Transverse colon (tissue), 4 donors: ENCODE measurements at regions not wholly inside any gene's neighbourhood (a gene's known extent, or its start where the extent isn't known, plus 50 kb on each side); places are given as distances from the start of the nearest gene placed in this dataset.

Source experiments
- DNase-seq: peaks from one replicate; pipeline ENCODE4 v3.0.0-alpha.2; 2019
- H3K27ac ChIP-seq, 4 donors: fragments of 200-600 bp; sonication (generic); 2 replicates each; pipeline ENCODE4 v1.5.1; 2016 to 2018; ENCODE audit warnings: inconsistent platforms in 4 of 4
- H3K27me3 ChIP-seq: fragments of 200-600 bp; sonication (generic); 2 replicates; pipeline ENCODE4 v1.5.1; 2017; ENCODE audit warnings: inconsistent platforms
- H3K36me3 ChIP-seq, 4 donors: fragments of 200-600 bp; sonication (generic); 2 replicates each; pipeline ENCODE4 v1.5.1; 2017 to 2019; ENCODE audit warnings: inconsistent platforms in 4 of 4
- H3K4me1 ChIP-seq, 4 donors: fragments of 200-600 bp; sonication (generic); 2 replicates each; pipeline ENCODE4 v1.5.1; 2017 to 2020; ENCODE audit warnings: inconsistent platforms in 4 of 4
- H3K4me3 ChIP-seq, 4 donors: fragments of 200-600 bp; sonication (generic); 1 replicate in 1 of 4; 2 replicates in 3 of 4; pipeline versions ENCODE4 v1.5.1 to v1.6.1; 2017 to 2019; ENCODE audit warnings: inconsistent platforms in 4 of 4
- H3K9me3 ChIP-seq, 2 donors: fragments of 200-600 bp; sonication (generic); 2 replicates each; pipeline ENCODE4 v1.5.1; 2017 to 2019; ENCODE audit warnings: inconsistent platforms in 2 of 2
- EP300 ChIP-seq: sonication (generic); formaldehyde crosslinking; IDR thresholded peaks from one replicate; pipeline ENCODE4 v1.6.1; 2017; ENCODE audit warnings: antibody characterized with exemption, low read depth
- POLR2A ChIP-seq: fragments of 450-650 bp; IDR thresholded peaks from one replicate; pipeline ENCODE4 v1.6.1; 2016; ENCODE audit warnings: antibody characterized with exemption, mild to moderate bottlenecking, moderate library complexity
- POLR2AphosphoS5 ChIP-seq, 3 donors: sonication (generic); formaldehyde crosslinking; IDR thresholded peaks; one replicate each; pipeline ENCODE4 v1.6.1; 2016; ENCODE audit warnings: antibody characterized with exemption in 3 of 3
- WGBS, 2 donors: methylation state at CpG; one replicate each; pipeline ENCODE4 v1.1.5; 2018; ENCODE audit warnings: low coverage in 1 of 2; 5-methylcytosine and 5-hydroxymethylcytosine counted together
- in situ Hi-C, 4 donors: fragments of 200-750 bp; cut with MboI; loops; one replicate each; pipeline versions ENCODE4 v1.15.0 to v1.15.1; 2017; ENCODE audit warnings: low sequenced_read_pairs in 3 of 4, low pct_ligation_motif_present in 1 of 4, low pct_unique_long_range_greater_than_20kb in 1 of 4
- intact Hi-C: fragments of 100-400 bp; cut with DNase I; formaldehyde crosslinking; loops from one replicate; pipeline ENCODE4 v1.15.1; 2023; ENCODE audit warnings: low total_unique reads
- TF ChIP-seq, protein P1 (sequence below), 5 experiments: fragments of 200-600 bp in 3 of 5; fragments of 450-650 bp in 2 of 5; sonication (generic) in 3 of 5; IDR thresholded peaks; 1 replicate in 2 of 5; 2 replicates in 3 of 5; pipeline ENCODE4 v1.5.1; 2016 to 2017; ENCODE audit warnings: antibody characterized with exemption in 5 of 5, inconsistent platforms in 3 of 5, mild to moderate bottlenecking in 2 of 5, moderate library complexity in 1 of 5

DNA sequence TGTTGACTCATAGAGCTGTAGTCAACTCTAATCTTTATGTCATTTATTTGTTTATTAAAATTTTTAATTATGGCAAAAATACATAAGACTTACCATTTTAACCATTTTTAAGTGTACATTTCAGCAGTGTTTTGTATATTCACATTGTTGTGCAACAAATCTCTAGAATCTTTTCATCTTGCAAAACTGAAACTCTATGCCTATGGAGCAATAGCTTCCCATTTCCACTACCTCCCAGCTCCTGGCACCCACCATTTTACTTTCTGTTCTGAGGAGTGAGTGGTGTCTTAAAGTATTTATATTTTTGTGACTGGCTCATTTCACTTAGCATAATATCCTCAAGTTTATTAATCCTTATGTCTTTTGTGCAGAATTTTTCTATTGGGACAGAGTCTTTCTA, 181.0 kb downstream of the GPAT3 start:
- no peak for DNase-seq
- in situ Hi-C loops (no loop called here), intact Hi-C loops (no loop called here)
- Histone ChIP-seq H3K9me3 (no peaks in the 10 kb centered on the region), H3K27ac (no peak overlapping the region), H3K27me3 (no peaks in the 10 kb centered on the region), H3K4me3 (no peak overlapping the region), H3K36me3 (no peaks in the 10 kb centered on the region), H3K4me1 (no peaks in the 10 kb centered on the region)
- no peak for TF ChIP-seq POLR2A
- TF ChIP-seq EP300, result no peak
- TF ChIP-seq, protein P1, sequence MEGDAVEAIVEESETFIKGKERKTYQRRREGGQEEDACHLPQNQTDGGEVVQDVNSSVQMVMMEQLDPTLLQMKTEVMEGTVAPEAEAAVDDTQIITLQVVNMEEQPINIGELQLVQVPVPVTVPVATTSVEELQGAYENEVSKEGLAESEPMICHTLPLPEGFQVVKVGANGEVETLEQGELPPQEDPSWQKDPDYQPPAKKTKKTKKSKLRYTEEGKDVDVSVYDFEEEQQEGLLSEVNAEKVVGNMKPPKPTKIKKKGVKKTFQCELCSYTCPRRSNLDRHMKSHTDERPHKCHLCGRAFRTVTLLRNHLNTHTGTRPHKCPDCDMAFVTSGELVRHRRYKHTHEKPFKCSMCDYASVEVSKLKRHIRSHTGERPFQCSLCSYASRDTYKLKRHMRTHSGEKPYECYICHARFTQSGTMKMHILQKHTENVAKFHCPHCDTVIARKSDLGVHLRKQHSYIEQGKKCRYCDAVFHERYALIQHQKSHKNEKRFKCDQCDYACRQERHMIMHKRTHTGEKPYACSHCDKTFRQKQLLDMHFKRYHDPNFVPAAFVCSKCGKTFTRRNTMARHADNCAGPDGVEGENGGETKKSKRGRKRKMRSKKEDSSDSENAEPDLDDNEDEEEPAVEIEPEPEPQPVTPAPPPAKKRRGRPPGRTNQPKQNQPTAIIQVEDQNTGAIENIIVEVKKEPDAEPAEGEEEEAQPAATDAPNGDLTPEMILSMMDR (IDR thresholded peaks at IDR 0.05), result no peak

DNA sequence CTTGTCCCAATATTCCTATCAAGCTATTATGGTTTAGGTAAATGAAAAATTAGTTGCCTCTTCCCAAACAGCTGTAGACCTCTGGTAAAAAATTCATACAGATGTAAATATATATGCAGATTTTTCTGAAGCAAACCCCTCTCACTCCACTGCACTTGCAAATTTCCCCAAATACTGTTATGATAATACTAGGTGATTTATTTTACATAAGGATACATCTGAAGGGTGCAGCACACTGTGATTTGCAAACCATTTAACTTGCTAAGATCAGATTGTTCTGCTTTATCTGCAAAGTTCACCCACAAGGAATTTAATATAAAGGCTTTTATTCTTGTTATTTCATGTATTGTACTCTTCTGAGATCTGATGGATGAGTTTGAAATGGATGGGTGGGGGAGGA, 177.0 kb downstream of the GPAT3 start:
- H3K4me3 ChIP-seq, result no peak overlapping the region
- in situ Hi-C loops, result no loop called here
- H3K9me3 ChIP-seq, result no peaks in the 10 kb centered on the region
- H3K27me3 ChIP-seq, result no peaks in the 10 kb centered on the region
- H3K4me1 ChIP-seq, result no peaks in the 10 kb centered on the region
- no peaks in the 10 kb centered on the region for H3K36me3 ChIP-seq
- TF ChIP-seq POLR2AphosphoS5 (IDR thresholded peaks at IDR 0.05), result no peak
- TF ChIP-seq, protein P1 (IDR thresholded peaks at IDR 0.05), result no peak
- TF ChIP-seq EP300, result no peak
- TF ChIP-seq POLR2A, result no peak
- intact Hi-C loops, result no loop called here
- DNase-seq, result no peak
- H3K27ac ChIP-seq, result no peak overlapping the region

DNA sequence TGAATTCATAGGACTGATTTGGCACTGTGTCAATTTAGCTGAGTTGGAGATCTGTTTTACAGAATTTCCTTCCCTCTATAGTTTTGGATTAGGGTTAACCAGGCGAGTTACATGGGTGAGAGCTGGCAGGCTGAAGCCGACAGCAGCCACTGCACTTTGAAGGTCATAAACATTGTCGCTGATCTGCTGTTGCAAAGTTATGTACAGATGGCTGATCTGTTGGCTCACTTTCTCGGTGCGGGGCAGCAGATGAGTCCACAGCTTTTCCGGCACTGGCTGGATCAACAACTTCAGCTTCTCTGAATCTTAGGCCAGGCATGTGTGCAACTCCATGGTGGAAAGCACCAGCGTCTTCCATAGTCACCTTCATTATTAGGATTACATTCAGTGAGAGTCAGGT, 173.7 kb downstream of the GPAT3 start:
- no peaks in the 10 kb centered on the region for H3K4me1 ChIP-seq
- no peaks in the 10 kb centered on the region for H3K9me3 ChIP-seq
- in situ Hi-C loops, result no loop called here
- H3K27ac ChIP-seq, result no peak overlapping the region
- no peak for DNase-seq
- TF ChIP-seq, protein P1 (IDR thresholded peaks at IDR 0.05), result no peak
- TF ChIP-seq POLR2AphosphoS5 (IDR thresholded peaks at IDR 0.05), result no peak
- TF ChIP-seq POLR2A, result no peak
- no peak for TF ChIP-seq EP300
- no peaks in the 10 kb centered on the region for H3K27me3 ChIP-seq
- no peaks in the 10 kb centered on the region for H3K36me3 ChIP-seq
- H3K4me3 ChIP-seq, result no peak overlapping the region
- 31 to 57% methylated on average over 5 to 7 of the region's 7 CpGs for WGBS, 2 donors
- intact Hi-C loops, result no loop called here

DNA sequence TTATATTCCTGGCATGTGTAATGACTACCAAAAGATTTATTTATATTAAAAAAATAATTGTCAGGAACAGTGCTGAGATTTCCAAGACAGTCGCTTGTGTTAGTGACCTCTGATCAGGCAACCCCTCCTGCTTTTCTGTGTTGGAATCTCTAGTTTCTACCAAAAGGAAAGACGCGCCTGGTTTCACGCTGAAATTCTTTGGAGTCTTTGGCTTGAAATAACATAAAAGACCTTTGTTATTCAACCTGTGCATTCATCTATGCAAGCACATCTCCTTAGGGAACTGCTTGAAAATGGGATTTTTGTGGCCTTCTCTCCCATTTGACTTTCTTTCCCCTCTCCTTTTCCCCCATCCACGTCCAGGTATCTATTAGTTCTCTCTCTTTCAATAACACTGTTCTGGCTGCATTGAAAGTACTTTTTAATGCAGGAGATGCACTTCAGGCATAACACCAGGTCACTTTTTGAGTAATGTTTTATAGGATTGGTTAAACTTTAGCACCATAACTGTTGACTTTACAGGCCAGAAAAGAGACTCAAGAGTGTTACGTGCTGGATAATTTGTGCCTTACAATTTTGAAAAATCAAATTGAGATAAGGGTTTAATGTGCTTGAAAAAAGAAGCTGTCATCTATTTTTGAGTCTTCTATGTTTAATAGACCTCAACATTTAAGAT, 172.7 kb downstream of the GPAT3 start:
- DNase-seq, result no peak
- in situ Hi-C loops (no loop called here), intact Hi-C loops (no loop called here)
- Histone ChIP-seq H3K36me3 (no peaks in the 10 kb centered on the region), H3K4me3 (no peak overlapping the region), H3K27me3 (no peaks in the 10 kb centered on the region), H3K4me1 (no peaks in the 10 kb centered on the region), H3K27ac (no peak overlapping the region), H3K9me3 (no peaks in the 10 kb centered on the region)
- whole genome bisulfite sequencing, 2 donors, result 50 to 62% methylated on average over 6 of the region's 6 CpGs
- TF ChIP-seq, protein P1 (IDR thresholded peaks at IDR 0.05), result no peak
- TF ChIP-seq POLR2AphosphoS5 (IDR thresholded peaks at IDR 0.05) (no peak), POLR2A (no peak), EP300 (no peak)
